Thyroid gland (tissue), 4 donors: ENCODE measurements at regions not wholly inside any gene's neighbourhood (a gene's known extent, or its start where the extent isn't known, plus 50 kb on each side); places are given as distances from the start of the nearest gene placed in this dataset.

Source experiments
- CTCF ChIP-seq, 6 experiments: fragments of 200-600 bp in 3 of 6; fragments of 450-650 bp in 3 of 6; sonication (generic) in 3 of 6; IDR thresholded peaks; one replicate each; pipeline ENCODE4 v1.5.1; 2016 to 2019; ENCODE audit warnings: antibody characterized with exemption in 6 of 6, mild to moderate bottlenecking in 2 of 6, inconsistent platforms in 1 of 6, moderate library complexity in 1 of 6
- POLR2A ChIP-seq, 2 donors: fragments of 450-650 bp; IDR thresholded peaks; one replicate each; pipeline ENCODE4 v1.6.1; 2017; ENCODE audit warnings: antibody characterized with exemption in 2 of 2, mild to moderate bottlenecking in 2 of 2, moderate library complexity in 1 of 2

- TF ChIP-seq CTCF (IDR thresholded peaks at IDR 0.05) = no peak
- no peak for TF ChIP-seq POLR2A (IDR thresholded peaks at IDR 0.05)
Observed at GRCh38 chr11:27871056-27871455, 170.8 kb upstream of the BDNF start.
